NB4 (cell line): ENCODE measurements at regions not wholly inside any gene's neighbourhood (a gene's known extent, or its start where the extent isn't known, plus 50 kb on each side); places are given as distances from the start of the nearest gene placed in this dataset.

Experiments used
- DNase-seq: peaks from one replicate; pipeline ENCODE4 v3.0.0; 2010; ENCODE audit warnings: low read depth
- H3K4me3 ChIP-seq: one replicate; pipeline ENCODE4 v1.5.1; 2011; ENCODE audit warnings: mild to moderate bottlenecking, low read depth, low read length, moderate library complexity
- CTCF ChIP-seq: IDR thresholded peaks from one replicate; pipeline ENCODE4 v1.5.1; 2012; ENCODE audit warnings: low read depth, low read length
- MAX ChIP-seq: IDR thresholded peaks from 2 replicates; pipeline ENCODE4 v1.6.1; 2011; ENCODE audit warnings: low read depth, low read length
- MYC ChIP-seq: IDR thresholded peaks from 2 replicates; pipeline ENCODE4 v1.6.1; 2011; ENCODE audit warnings: low read depth, low read length
- POLR2A ChIP-seq: IDR thresholded peaks from 2 replicates; pipeline ENCODE4 v1.6.1; 2011; ENCODE audit warnings: mild to moderate bottlenecking; ENCODE audit not compliant: insufficient read length; ENCODE audit errors: extremely low read depth

GRCh38 chr12:61536525-61536924, 723.7 kb upstream of the USP15 start:
- no peak for DNase-seq
- no peak for TF ChIP-seq POLR2A
- H3K4me3 ChIP-seq, result no peak overlapping the region

- TF ChIP-seq MAX, result no peak
- no peak for TF ChIP-seq CTCF
- TF ChIP-seq POLR2A, result no peak
- no peak for TF ChIP-seq MYC
- H3K4me3 ChIP-seq, result no peak overlapping the region
- DNase-seq, result peak; percentile 43
These were observed 721.3 kb upstream of the USP15 start for GRCh38 chr12:61538951-61539350.

GRCh38 chr12:61542551-61542950, 717.7 kb upstream of the USP15 start:
- DNase-seq, result no peak
- TF ChIP-seq POLR2A (no peak), CTCF (no peak), MYC (no peak), MAX (no peak)
- no peak overlapping the region for H3K4me3 ChIP-seq

- TF ChIP-seq MYC (no peak), CTCF (peak; percentile 10)
- DNase-seq, result peak; percentile 14
- no peak overlapping the region for H3K4me3 ChIP-seq
These were observed 713.9 kb upstream of the USP15 start for GRCh38 chr12:61546296-61546695.

- H3K4me3 ChIP-seq, result no peak overlapping the region
- no peak for TF ChIP-seq POLR2A
- TF ChIP-seq CTCF, result no peak
- no peak for TF ChIP-seq MYC
- TF ChIP-seq MAX, result no peak
- no peak for DNase-seq
These were observed 707.1 kb upstream of the USP15 start for GRCh38 chr12:61553091-61553490.

- DNase-seq, result no peak
These were observed 705.8 kb upstream of the USP15 start for GRCh38 chr12:61554268-61555008.

More at GRCh38 chr12:61554268-61555008, 705.8 kb upstream of the USP15 start:
- no peak overlapping the region for H3K4me3 ChIP-seq
- TF ChIP-seq CTCF (no peak), MAX (no peak), POLR2A (no peak), MYC (no peak)
